HG03025 (cell line): ENCODE measurements at regions not wholly inside any gene's neighbourhood (a gene's known extent, or its start where the extent isn't known, plus 50 kb on each side); places are given as distances from the start of the nearest gene placed in this dataset.
A peak's percentile ranks its signal among the peaks of the same experiment; 100 is the strongest.

ENCODE experiments used
- ATAC-seq: cut with Tn5 transposase; IDR thresholded peaks from one replicate; pipeline ENCODE4 v1.9.1; 2021; ENCODE audit warnings: mild to moderate bottlenecking, moderate library complexity; ENCODE audit not compliant: unreplicated experiment, low FRiP score

- no peak for ATAC-seq
Observed at GRCh38 chr1:229180161-229180560, 90.8 kb upstream of the RAB4A start.

GRCh38 chr1:229181419-229181818 is 89.5 kb upstream of the RAB4A start:
- no peak for ATAC-seq

DNA sequence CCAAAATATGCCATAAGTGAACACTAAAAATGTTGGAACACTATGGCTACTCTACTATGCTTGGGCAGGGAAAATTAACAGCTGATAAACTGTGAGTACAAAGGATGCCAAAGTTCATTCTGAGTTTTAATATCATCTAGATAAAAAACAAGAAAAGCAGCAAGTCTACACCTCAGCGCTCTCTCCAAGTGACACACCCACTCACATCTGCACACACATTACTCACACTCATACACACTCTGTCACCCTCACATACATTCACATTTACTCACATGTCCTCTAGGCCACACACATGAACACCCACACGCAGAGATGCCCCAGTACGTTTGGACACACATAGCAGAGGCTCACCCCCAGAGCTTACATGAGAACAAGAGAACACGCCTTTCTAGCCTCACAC is 87.3 kb upstream of the RAB4A start:
- no peak for ATAC-seq

GRCh38 chr1:229184066-229184465 is 86.8 kb upstream of the RAB4A start:
- no peak for ATAC-seq

DNA sequence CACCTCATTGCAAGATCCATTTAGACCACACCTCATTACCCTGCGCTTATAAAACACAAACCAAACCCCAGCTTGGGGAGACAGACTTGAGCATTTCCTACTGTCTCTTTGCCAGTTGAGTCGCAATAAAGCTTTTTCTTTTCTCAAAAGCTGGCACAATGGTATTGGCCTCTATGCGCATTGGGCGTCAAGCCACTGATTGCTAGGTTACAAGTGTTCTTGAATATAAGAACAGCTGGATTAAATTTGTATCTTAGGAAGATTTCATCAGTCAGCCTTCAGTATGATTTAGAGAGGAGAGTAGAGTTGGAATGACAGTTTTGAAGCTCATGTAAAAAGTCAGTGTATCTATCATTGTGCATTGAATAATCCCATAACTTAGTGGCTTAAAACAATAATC is 84.9 kb upstream of the RAB4A start:
- ATAC-seq = no peak

GRCh38 chr1:229186373-229187056 is 84.4 kb upstream of the RAB4A start:
- peak; percentile 84 for ATAC-seq

DNA sequence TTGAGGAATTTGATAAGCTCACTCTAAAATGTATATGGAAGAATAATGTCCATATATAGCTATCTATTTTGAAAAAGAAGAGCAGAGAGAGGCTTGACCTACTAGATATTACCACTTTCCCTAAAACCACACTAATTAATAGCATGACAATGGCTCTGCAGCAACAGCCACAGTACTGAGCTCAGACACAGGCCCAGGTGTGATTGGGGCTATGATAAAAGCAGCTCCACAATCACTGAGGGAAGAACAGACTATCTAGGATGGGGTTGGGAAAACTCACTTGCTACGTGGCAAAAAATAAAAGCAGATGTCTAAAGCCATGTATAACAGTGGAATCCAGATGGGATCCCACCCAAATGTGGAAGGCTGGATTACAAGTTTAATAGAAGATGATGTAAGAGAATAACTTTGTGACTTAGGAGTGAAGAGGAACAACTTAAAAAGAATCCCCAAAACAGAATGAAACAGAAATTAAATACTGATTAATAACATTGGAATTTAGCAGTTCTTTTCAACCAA is 80.8 kb upstream of the RAB4A start:
- no peak for ATAC-seq

DNA sequence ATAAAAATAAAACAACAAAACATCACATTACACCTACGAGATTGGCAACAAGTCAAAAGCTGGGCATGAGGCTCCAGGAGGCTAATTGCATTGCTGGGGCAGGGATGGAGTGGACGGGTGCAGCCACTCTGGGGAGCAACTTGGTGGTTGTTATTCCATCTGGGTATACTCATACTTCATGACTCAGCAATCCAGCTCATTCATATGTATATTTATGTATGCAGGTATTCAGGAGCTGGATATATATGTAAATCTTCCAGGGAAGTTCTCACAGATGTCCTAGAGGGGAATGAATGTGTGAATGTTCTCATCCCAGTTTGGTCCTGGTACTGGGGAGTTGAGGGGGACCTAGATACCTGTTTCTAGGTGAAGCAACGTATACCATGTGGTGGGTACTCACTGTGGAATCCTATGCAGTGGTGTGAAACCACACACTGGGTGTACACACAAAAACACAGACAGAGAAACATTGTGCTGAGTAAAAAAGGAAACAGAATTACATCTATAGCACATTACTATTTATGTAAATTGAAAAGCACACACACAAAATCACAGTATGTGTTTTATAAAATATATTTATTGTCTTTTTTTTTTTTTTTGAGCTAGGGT is 79.7 kb upstream of the RAB4A start:
- no peak for ATAC-seq

DNA sequence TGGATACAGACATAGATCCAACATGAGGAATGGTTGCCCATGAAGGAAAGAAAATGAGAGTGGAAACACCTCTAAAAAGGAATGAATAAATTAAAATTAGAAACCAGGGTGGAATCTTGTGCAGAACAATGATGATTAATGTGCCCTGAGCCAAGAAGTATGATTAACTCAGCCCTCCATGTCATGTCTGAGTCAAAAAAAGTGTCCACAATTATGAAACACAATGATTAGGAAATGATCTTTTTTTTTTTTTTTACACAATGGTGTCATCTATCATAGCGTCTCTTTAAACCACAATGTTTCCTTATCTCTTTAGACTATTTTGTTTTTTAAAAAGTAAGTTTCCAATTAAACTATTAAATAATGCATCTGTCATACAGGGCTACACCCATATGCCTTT is 78.9 kb upstream of the RAB4A start:
- no peak for ATAC-seq

- no peak for ATAC-seq
Observed at GRCh38 chr1:229192853-229193252, 78.1 kb upstream of the RAB4A start.

GRCh38 chr1:229194096-229194495 is 76.8 kb upstream of the RAB4A start:
- no peak for ATAC-seq

DNA sequence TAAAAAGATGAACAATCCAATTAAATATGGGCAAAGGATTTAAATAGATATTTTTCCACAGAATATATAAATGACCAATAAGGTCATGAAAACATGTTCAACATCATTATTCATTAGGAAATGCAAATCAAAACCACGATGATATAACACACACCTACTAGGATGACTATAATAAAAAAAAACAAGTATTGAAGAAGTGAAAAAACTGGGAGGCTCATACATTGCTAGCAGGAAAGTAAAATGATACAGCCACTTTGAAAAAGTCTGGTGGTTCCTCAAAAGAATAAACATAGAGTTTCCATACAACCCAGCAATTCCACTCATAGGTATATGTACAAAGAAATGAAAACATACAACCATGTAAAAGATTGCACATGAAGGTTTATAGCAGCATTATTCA is 75.7 kb upstream of the RAB4A start:
- ATAC-seq = no peak

GRCh38 chr1:229196404-229197264 is 74.3 kb upstream of the RAB4A start:
- ATAC-seq = no peak

GRCh38 chr1:229197265-229197585 is 73.7 kb upstream of the RAB4A start:
- ATAC-seq = no peak

- no peak for ATAC-seq
Observed at GRCh38 chr1:229199261-229200243, 71.4 kb upstream of the RAB4A start.

GRCh38 chr1:229203030-229203751 is 67.7 kb upstream of the RAB4A start:
- ATAC-seq = no peak

GRCh38 chr1:229203991-229204632 is 66.8 kb upstream of the RAB4A start:
- no peak for ATAC-seq

DNA sequence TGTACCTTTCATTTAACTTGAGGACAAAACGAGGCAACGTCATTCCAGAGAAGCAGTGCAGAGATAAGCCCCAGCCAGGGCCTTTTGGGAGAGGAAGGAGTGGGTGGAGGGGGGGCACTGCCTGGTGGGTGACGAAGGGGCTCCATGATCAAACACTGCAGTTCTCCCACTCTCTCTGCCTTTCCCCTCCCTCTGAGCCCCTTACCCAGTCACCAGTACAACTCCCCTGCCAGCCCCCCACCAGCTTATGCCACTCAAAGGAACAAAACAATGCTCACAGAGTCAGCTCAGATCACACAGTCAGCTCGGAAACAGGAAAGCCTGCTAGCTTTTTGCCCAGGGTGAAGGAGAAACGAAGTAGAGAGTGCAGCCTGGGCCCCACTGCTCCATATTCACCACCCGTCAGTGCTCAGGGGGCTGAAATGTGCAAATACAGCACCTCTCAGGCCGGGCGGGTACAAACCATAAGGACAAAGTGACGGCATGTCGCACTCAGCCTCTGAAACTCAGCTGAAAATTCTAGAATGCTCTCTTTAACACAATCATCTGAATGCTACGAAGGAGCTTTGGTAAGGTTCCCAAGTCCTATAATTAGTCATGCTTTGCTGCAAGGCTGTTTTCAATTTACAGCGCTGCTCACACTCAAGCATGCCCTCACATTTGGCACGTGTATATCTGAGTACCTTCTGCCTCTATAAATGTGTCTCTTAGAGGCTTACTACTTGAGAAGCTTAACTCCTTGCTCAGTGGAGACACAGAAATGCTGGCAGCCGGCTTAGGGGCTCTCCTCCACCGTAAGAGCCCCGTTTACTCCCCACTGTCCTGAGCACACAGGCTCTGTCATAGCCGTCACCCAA is 65.8 kb upstream of the RAB4A start:
- ATAC-seq = no peak
